ENCODE measurements at regions not wholly inside any gene's neighbourhood (a gene's known extent, or its start where the extent isn't known, plus 50 kb on each side); places are given as distances from the start of the nearest gene placed in this dataset.

DNA sequence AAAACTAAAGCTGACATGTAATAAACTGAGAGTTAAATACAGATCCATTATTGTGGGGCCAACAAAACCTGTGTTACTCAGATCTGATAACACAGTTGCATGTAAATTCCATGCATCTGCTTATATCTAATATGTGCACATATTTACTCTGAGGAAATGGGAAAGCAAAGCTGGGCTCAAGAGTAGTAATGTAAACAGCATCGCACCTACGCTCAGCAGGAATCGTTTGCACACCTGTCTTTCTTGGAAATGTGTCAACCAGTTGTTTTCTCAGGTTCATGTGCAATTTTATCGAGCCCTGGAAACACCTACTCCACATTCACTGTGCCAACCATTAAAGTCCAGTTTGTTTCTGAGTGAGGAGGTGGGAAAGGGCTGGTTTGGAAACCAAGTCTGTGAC lies 80.3 kb upstream of the CNKSR3 start:
- no peak for DNase-seq (ENCODE audit: extremely low spot score)
- 71% methylated on average over 4 of the region's 4 CpGs for WGBS
- H3K27ac ChIP-seq (ENCODE audit: low read depth) = no peak overlapping the region

GRCh38 chr6:154591234-154591633 lies 80.7 kb upstream of the CNKSR3 start:
- DNase-seq (ENCODE audit: extremely low spot score) = no peak
- no peak overlapping the region for H3K4me3 ChIP-seq (ENCODE audit: low read depth, low read length)
- H3K4me1 ChIP-seq (ENCODE audit: insufficient read depth) = no peaks in the 10 kb centered on the region
- no peak overlapping the region for H3K27ac ChIP-seq (ENCODE audit: low read depth)
- WGBS = 95% methylated on average over 1 of the region's 1 CpG
- no peaks in the 10 kb centered on the region for H3K36me3 ChIP-seq (ENCODE audit: insufficient read depth)

More for the DNA sequence above, 80.3 kb upstream of the CNKSR3 start:
- no peaks in the 10 kb centered on the region for H3K4me1 ChIP-seq (ENCODE audit: insufficient read depth)
- no peaks in the 10 kb centered on the region for H3K36me3 ChIP-seq (ENCODE audit: insufficient read depth)
- no peak overlapping the region for H3K4me3 ChIP-seq (ENCODE audit: low read depth, low read length)

GRCh38 chr6:154592199-154592860 lies 81.8 kb upstream of the CNKSR3 start:
- Histone ChIP-seq H3K36me3 (ENCODE audit: insufficient read depth) (no peaks in the 10 kb centered on the region), H3K27ac (ENCODE audit: low read depth) (no peak overlapping the region), H3K4me3 (ENCODE audit: low read depth, low read length) (no peak overlapping the region), H3K4me1 (ENCODE audit: insufficient read depth) (no peaks in the 10 kb centered on the region)
- 83% methylated on average over 10 of the region's 10 CpGs for WGBS
- no peak for DNase-seq (ENCODE audit: extremely low spot score)

GRCh38 chr6:154593122-154593521 lies 82.6 kb upstream of the CNKSR3 start:
- no peak for DNase-seq (ENCODE audit: extremely low spot score)
- WGBS = 58% methylated on average over 7 of the region's 7 CpGs

GRCh38 chr6:154594496-154595198 lies 84.2 kb upstream of the CNKSR3 start:
- WGBS = 93% methylated on average over 9 of the region's 9 CpGs
- DNase-seq (ENCODE audit: extremely low spot score) = no peak
- no peak overlapping the region for H3K4me3 ChIP-seq (ENCODE audit: low read depth, low read length)
- no peak overlapping the region for H3K27ac ChIP-seq (ENCODE audit: low read depth)
- H3K36me3 ChIP-seq (ENCODE audit: insufficient read depth) = no peaks in the 10 kb centered on the region
- no peaks in the 10 kb centered on the region for H3K4me1 ChIP-seq (ENCODE audit: insufficient read depth)

More at GRCh38 chr6:154593122-154593521, 82.6 kb upstream of the CNKSR3 start:
- Histone ChIP-seq H3K36me3 (ENCODE audit: insufficient read depth) (no peaks in the 10 kb centered on the region), H3K27ac (ENCODE audit: low read depth) (no peak overlapping the region), H3K4me1 (ENCODE audit: insufficient read depth) (no peaks in the 10 kb centered on the region), H3K4me3 (ENCODE audit: low read depth, low read length) (no peak overlapping the region)

GRCh38 chr6:154595538-154595937 lies 85.1 kb upstream of the CNKSR3 start:
- H3K4me1 ChIP-seq (ENCODE audit: insufficient read depth) = no peaks in the 10 kb centered on the region
- no peaks in the 10 kb centered on the region for H3K36me3 ChIP-seq (ENCODE audit: insufficient read depth)
- H3K27ac ChIP-seq (ENCODE audit: low read depth) = no peak overlapping the region
- DNase-seq (ENCODE audit: extremely low spot score) = no peak
- 75% methylated on average over 1 of the region's 1 CpG for WGBS
- no peak overlapping the region for H3K4me3 ChIP-seq (ENCODE audit: low read depth, low read length)

DNA sequence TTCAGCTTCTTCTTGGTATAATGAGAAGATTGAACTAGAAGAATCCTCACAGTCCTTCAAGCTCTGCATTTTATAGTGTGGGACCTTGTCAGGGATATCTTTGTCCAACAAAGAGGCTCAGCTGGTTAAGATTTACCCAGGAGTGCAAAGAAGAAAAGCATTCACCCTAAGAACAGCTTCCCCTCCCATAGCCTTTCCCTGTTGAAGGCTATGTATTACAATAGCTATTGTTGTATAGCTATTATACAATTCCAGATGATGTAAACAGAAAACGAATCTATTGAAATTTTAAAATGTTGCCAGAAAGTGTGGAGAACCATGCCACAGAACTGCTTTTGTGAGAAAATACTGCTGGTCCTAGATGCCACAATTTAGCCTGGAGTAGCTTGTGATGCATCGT lies 85.5 kb upstream of the CNKSR3 start:
- no peaks in the 10 kb centered on the region for H3K4me1 ChIP-seq (ENCODE audit: insufficient read depth)
- 78% methylated on average over 2 of the region's 2 CpGs for WGBS
- no peak for DNase-seq (ENCODE audit: extremely low spot score)
- no peaks in the 10 kb centered on the region for H3K36me3 ChIP-seq (ENCODE audit: insufficient read depth)
- no peak overlapping the region for H3K4me3 ChIP-seq (ENCODE audit: low read depth, low read length)
- no peak overlapping the region for H3K27ac ChIP-seq (ENCODE audit: low read depth)

DNA sequence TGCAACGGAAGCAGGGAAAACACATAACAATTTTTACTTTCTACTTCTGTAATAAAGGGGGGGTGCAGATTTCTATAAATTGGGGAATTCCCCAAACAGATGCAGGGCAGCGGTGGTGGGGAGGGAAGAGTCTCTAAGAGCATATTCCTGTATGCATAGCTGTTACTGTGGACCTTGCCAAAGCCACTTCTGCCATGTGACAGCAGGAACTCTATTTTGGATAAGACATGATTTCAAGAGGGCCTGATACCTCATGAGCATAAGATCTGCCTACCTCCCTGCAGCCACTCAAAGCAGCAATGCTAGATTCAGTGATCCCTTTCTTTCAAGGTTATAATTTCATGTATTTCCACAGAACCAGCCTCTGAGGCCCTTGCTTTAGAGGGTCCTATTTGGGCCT lies 86.2 kb upstream of the CNKSR3 start:
- Histone ChIP-seq H3K4me3 (ENCODE audit: low read depth, low read length) (no peak overlapping the region), H3K4me1 (ENCODE audit: insufficient read depth) (no peaks in the 10 kb centered on the region), H3K36me3 (ENCODE audit: insufficient read depth) (no peaks in the 10 kb centered on the region), H3K27ac (ENCODE audit: low read depth) (no peak overlapping the region)
- 94% methylated on average over 2 of the region's 2 CpGs for WGBS
- no peak for DNase-seq (ENCODE audit: extremely low spot score)

- Histone ChIP-seq H3K27ac (ENCODE audit: low read depth) (no peak overlapping the region), H3K36me3 (ENCODE audit: insufficient read depth) (no peaks in the 10 kb centered on the region), H3K4me1 (ENCODE audit: insufficient read depth) (no peaks in the 10 kb centered on the region), H3K4me3 (ENCODE audit: low read depth, low read length) (no peak overlapping the region)
- no peak for DNase-seq (ENCODE audit: extremely low spot score)
- WGBS = 92% methylated on average over 6 of the region's 6 CpGs
Observed at GRCh38 chr6:154598399-154598798, 87.9 kb upstream of the CNKSR3 start.

DNA sequence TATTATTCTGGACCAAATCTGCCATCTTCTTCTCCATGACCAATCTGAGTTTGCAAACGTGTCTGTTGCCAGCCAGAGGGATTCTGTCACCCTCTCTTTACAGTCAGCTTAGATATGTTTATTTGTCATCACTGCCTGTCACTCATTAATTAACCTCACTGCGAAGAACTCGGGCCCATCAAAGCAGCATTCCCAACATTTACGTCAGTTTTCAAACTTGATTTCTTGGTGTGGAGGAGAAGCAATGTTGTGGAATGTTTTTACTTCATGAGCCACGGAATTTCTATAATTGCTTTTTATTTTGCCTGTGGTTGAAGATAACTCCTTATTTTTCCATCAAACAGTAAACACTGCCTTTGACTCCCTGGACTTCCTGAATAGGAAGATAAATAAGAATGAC lies 91.8 kb upstream of the CNKSR3 start:
- Histone ChIP-seq H3K36me3 (ENCODE audit: insufficient read depth) (no peaks in the 10 kb centered on the region), H3K27ac (ENCODE audit: low read depth) (no peak overlapping the region), H3K4me3 (ENCODE audit: low read depth, low read length) (no peak overlapping the region), H3K4me1 (ENCODE audit: insufficient read depth) (no peaks in the 10 kb centered on the region)
- WGBS = 75% methylated on average over 5 of the region's 5 CpGs
- no peak for DNase-seq (ENCODE audit: extremely low spot score)

DNA sequence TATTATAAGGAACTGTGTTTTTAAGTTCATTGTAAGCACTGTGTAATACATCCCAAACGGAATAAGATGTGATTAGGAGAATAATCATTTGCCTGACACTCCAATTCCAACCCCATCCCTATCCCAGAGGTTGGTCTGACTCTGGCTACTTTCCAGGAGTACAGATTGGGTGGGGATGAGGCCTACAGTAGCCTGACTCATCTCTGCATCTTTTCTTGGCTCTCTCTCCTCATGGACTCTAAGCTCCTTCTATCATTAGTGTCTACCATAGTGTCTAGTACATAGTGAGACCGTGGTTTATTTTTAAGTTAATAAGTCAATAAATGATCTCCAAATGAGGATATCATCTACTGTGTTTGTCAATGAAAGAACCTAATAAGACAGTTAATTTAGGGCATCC lies 92.2 kb upstream of the CNKSR3 start:
- 58% methylated on average over 2 of the region's 2 CpGs for WGBS
- Histone ChIP-seq H3K4me3 (ENCODE audit: low read depth, low read length) (no peak overlapping the region), H3K4me1 (ENCODE audit: insufficient read depth) (no peaks in the 10 kb centered on the region), H3K27ac (ENCODE audit: low read depth) (no peak overlapping the region), H3K36me3 (ENCODE audit: insufficient read depth) (no peaks in the 10 kb centered on the region)
- DNase-seq (ENCODE audit: extremely low spot score) = no peak

GRCh38 chr6:154604119-154604518 lies 93.6 kb upstream of the CNKSR3 start:
- Histone ChIP-seq H3K27ac (ENCODE audit: low read depth) (no peak overlapping the region), H3K4me1 (ENCODE audit: insufficient read depth) (no peaks in the 10 kb centered on the region), H3K36me3 (ENCODE audit: insufficient read depth) (no peaks in the 10 kb centered on the region), H3K4me3 (ENCODE audit: low read depth, low read length) (no peak overlapping the region)
- 89% methylated on average over 8 of the region's 8 CpGs for WGBS
- DNase-seq (ENCODE audit: extremely low spot score) = no peak

- Histone ChIP-seq H3K4me1 (ENCODE audit: insufficient read depth) (no peaks in the 10 kb centered on the region), H3K27ac (ENCODE audit: low read depth) (no peak overlapping the region), H3K36me3 (ENCODE audit: insufficient read depth) (no peaks in the 10 kb centered on the region), H3K4me3 (ENCODE audit: low read depth, low read length) (no peak overlapping the region)
- WGBS = 92% methylated on average over 8 of the region's 8 CpGs
- no peak for DNase-seq (ENCODE audit: extremely low spot score)
Observed at GRCh38 chr6:154605178-154605881, 94.8 kb upstream of the CNKSR3 start.

DNA sequence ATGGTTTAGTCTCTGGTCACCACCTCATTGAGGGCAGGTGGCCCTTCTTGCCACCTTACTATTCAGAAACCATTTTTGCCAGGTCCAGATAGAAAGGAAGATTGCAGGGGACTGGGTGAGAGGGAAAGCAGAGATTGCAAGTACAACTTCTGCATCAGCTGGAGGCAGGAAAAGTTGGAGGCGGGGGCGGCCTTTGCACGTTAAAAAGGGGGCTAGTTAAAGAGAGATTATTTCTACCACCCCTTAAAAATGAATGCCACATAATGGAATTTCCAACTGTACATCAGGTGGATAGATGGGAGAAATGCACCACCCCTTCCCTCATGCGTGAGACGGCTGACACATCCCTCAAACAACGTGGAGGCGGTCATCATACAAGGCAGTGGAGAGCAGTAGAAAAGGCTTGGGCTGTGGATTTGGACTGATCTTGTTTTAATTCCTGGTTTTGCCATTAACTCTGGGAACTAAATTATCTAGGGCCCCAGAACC lies 95.4 kb upstream of the CNKSR3 start:
- no peaks in the 10 kb centered on the region for H3K36me3 ChIP-seq (ENCODE audit: insufficient read depth)
- 92% methylated on average over 7 of the region's 7 CpGs for WGBS
- no peak for DNase-seq (ENCODE audit: extremely low spot score)
- no peak overlapping the region for H3K27ac ChIP-seq (ENCODE audit: low read depth)
- H3K4me1 ChIP-seq (ENCODE audit: insufficient read depth) = no peaks in the 10 kb centered on the region
- no peak overlapping the region for H3K4me3 ChIP-seq (ENCODE audit: low read depth, low read length)
